OCI-LY3 (cell line): ENCODE measurements at regions not wholly inside any gene's neighbourhood (a gene's known extent, or its start where the extent isn't known, plus 50 kb on each side); places are given as distances from the start of the nearest gene placed in this dataset.

Source experiments
- H2AFZ ChIP-seq: fragments of 200-600, 300-600 bp; shearing (Covaris generic); 2 replicates; pipeline ENCODE4 v1.6.0; 2014; ENCODE audit warnings: antibody characterized with exemption, low read depth, low read length
- H3K27ac ChIP-seq: fragments of 200-600, 300-600 bp; sonication (generic); 2 replicates; pipeline ENCODE4 v1.5.1; 2014; ENCODE audit warnings: mild to moderate bottlenecking, low read length, moderate library complexity, mixed read lengths
- H3K27me3 ChIP-seq: fragments of 200-600, 300-600 bp; sonication (generic); 2 replicates; pipeline ENCODE4 v1.6.1; 2014; ENCODE audit warnings: low read depth, low read length, mixed read lengths
- H3K36me3 ChIP-seq: fragments of 200-600, 300-600 bp; sonication (generic); replicated peaks from 2 replicates; pipeline ENCODE3; 2014; ENCODE audit warnings: low read depth, low read length, mixed read lengths
- H3K4me1 ChIP-seq: fragments of 300-600, 200-600 bp; sonication (generic); 2 replicates; pipeline ENCODE4 v1.6.1; 2014; ENCODE audit warnings: low read length, mixed read lengths
- H3K4me2 ChIP-seq: fragments of 200-600, 300-600 bp; sonication (generic); 2 replicates; pipeline ENCODE4 v1.6.1; 2014; ENCODE audit warnings: low read length, mixed read lengths
- H3K4me3 ChIP-seq: fragments of 300-600, 200-600 bp; sonication (generic); 2 replicates; pipeline ENCODE4 v1.5.1; 2014; ENCODE audit warnings: antibody characterized with exemption, mild to moderate bottlenecking, low read length, moderate library complexity
- H3K79me2 ChIP-seq: fragments of 300-600, 200-600 bp; shearing (Covaris generic); 2 replicates; pipeline ENCODE4 v1.6.1; 2014; ENCODE audit warnings: mild to moderate bottlenecking, low read length, mixed read lengths
- H3K9ac ChIP-seq: fragments of 300-600, 200-600 bp; shearing (Covaris generic); 2 replicates; pipeline ENCODE4 v1.6.0; 2014; ENCODE audit warnings: mild to moderate bottlenecking, low read length, moderate library complexity
- H3K9me3 ChIP-seq: fragments of 200-600, 300-600 bp; shearing (Covaris generic); 2 replicates; pipeline ENCODE4 v1.6.1; 2014; ENCODE audit warnings: low read length, mixed read lengths; ENCODE audit not compliant: insufficient read depth
- H4K20me1 ChIP-seq: fragments of 200-600, 300-600 bp; sonication (generic); 2 replicates; pipeline ENCODE4 v1.6.1; 2016; ENCODE audit warnings: low read length, mixed read lengths; ENCODE audit not compliant: insufficient read depth
- EZH2phosphoT487 ChIP-seq: fragments of 200-600 bp; shearing (Covaris generic); IDR thresholded peaks from 2 replicates; pipeline ENCODE4 v1.6.1; 2018; ENCODE audit warnings: antibody characterized with exemption, mixed run types, low read depth
- TF ChIP-seq, protein P1 (sequence below): fragments of 200-600, 300-600 bp; sonication (generic); IDR thresholded peaks from 2 replicates; pipeline ENCODE4 v1.5.1; 2014; ENCODE audit warnings: antibody characterized with exemption, low read length, low read depth

- H3K4me3 ChIP-seq, result no peak overlapping the region
- no peaks in the 10 kb centered on the region for H3K4me1 ChIP-seq
- no peaks in the 10 kb centered on the region; the same call in 1 of the 2 replicates for H3K27me3 ChIP-seq
- no peak overlapping the region for H2AFZ ChIP-seq
- no peak overlapping the region for H3K9ac ChIP-seq
- no peaks in the 10 kb centered on the region for H3K79me2 ChIP-seq
- TF ChIP-seq, protein P1, sequence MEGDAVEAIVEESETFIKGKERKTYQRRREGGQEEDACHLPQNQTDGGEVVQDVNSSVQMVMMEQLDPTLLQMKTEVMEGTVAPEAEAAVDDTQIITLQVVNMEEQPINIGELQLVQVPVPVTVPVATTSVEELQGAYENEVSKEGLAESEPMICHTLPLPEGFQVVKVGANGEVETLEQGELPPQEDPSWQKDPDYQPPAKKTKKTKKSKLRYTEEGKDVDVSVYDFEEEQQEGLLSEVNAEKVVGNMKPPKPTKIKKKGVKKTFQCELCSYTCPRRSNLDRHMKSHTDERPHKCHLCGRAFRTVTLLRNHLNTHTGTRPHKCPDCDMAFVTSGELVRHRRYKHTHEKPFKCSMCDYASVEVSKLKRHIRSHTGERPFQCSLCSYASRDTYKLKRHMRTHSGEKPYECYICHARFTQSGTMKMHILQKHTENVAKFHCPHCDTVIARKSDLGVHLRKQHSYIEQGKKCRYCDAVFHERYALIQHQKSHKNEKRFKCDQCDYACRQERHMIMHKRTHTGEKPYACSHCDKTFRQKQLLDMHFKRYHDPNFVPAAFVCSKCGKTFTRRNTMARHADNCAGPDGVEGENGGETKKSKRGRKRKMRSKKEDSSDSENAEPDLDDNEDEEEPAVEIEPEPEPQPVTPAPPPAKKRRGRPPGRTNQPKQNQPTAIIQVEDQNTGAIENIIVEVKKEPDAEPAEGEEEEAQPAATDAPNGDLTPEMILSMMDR, result no peak
- TF ChIP-seq EZH2phosphoT487, result no peak
- no peaks in the 10 kb centered on the region for H3K36me3 ChIP-seq
- no peaks in the 10 kb centered on the region for H4K20me1 ChIP-seq
- H3K27ac ChIP-seq, result no peak overlapping the region
- no peaks in the 10 kb centered on the region for H3K9me3 ChIP-seq
- no peak overlapping the region for H3K4me2 ChIP-seq
These were observed 291.3 kb upstream of the CRY1 start for GRCh38 chr12:107384645-107385044.

DNA sequence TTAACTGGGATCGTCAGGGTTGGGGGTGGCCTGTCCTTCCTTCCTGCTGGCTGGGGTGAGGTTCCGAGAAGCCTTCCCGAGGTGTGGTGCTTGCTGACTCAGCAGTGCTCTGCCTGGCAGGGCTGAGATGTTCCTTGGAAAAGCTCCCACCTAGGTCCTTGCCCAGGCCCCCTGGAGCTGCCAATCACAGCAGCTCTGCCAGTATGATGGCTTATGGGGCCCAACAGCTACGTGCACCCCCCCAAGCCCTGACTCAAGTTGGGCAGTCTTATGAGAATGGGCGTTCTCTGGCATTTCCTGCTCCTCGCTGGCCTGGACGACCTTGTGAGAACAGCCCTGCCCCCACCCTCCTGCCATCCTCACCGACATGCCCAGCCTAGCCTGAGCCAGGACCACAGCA, 292.2 kb upstream of the CRY1 start:
- Histone ChIP-seq H3K36me3 (no peaks in the 10 kb centered on the region), H3K4me3 (no peak overlapping the region), H2AFZ (no peak overlapping the region), H3K27me3 (peaks cover 3% of the 10 kb centered on the region; the same call in 1 of the 2 replicates), H3K9ac (no peak overlapping the region), H3K79me2 (no peaks in the 10 kb centered on the region), H3K4me1 (no peaks in the 10 kb centered on the region), H4K20me1 (no peaks in the 10 kb centered on the region), H3K4me2 (no peak overlapping the region), H3K9me3 (no peaks in the 10 kb centered on the region), H3K27ac (no peak overlapping the region)
- TF ChIP-seq, protein P1, result no peak
- no peak for TF ChIP-seq EZH2phosphoT487

GRCh38 chr12:107386569-107386968, 293.2 kb upstream of the CRY1 start:
- no peak overlapping the region for H3K9ac ChIP-seq
- TF ChIP-seq EZH2phosphoT487, result no peak
- TF ChIP-seq, protein P1, result no peak
- no peaks in the 10 kb centered on the region for H3K9me3 ChIP-seq

GRCh38 chr12:107388263-107388662, 294.9 kb upstream of the CRY1 start:
- H4K20me1 ChIP-seq, result no peaks in the 10 kb centered on the region
- no peaks in the 10 kb centered on the region for H3K4me1 ChIP-seq
- H3K27ac ChIP-seq, result no peak overlapping the region
- H3K9me3 ChIP-seq, result no peaks in the 10 kb centered on the region
- no peak overlapping the region for H3K4me2 ChIP-seq
- no peak overlapping the region for H3K9ac ChIP-seq
- no peak overlapping the region for H3K4me3 ChIP-seq
- no peaks in the 10 kb centered on the region for H3K79me2 ChIP-seq
- H3K36me3 ChIP-seq, result no peaks in the 10 kb centered on the region
- H2AFZ ChIP-seq, result no peak overlapping the region
- TF ChIP-seq, protein P1, result no peak
- no peak for TF ChIP-seq EZH2phosphoT487
- H3K27me3 ChIP-seq, result peaks cover 5% of the 10 kb centered on the region; the same call in 1 of the 2 replicates

More at GRCh38 chr12:107386569-107386968, 293.2 kb upstream of the CRY1 start:
- H3K36me3 ChIP-seq, result no peaks in the 10 kb centered on the region
- no peaks in the 10 kb centered on the region for H3K79me2 ChIP-seq
- H3K4me1 ChIP-seq, result no peaks in the 10 kb centered on the region
- no peak overlapping the region for H3K4me3 ChIP-seq
- H3K27me3 ChIP-seq, result peaks cover 5% of the 10 kb centered on the region; the same call in 1 of the 2 replicates
- no peak overlapping the region for H2AFZ ChIP-seq
- no peaks in the 10 kb centered on the region for H4K20me1 ChIP-seq
- H3K27ac ChIP-seq, result no peak overlapping the region
- H3K4me2 ChIP-seq, result no peak overlapping the region
